ENCODE measurements at regions not wholly inside any gene's neighbourhood (a gene's known extent, or its start where the extent isn't known, plus 50 kb on each side); places are given as distances from the start of the nearest gene placed in this dataset.

DNA sequence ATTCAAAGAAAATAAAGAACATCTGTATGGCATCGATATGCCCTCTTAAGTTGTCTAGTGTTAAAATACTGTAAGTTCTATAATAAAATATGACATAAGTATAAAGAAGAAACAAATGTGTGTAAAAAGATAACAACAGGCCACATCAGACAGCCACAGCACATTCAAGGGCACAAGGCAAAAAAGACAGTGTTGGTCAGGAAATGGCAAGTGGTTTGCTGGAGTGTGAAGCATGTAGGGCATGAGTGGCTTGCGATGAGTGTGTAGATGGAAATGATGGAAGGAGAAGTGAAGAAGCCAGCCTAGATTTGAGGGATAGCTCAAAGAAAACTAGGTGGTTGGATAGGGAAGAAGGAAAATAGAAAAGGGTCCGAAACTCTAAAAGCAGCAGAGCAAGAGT lies 341.6 kb downstream of the CRPPA start:
- no peak for DNase-seq (ENCODE audit: low spot score)
- in situ Hi-C loops (cut with HindIII; ENCODE audit: low sequenced_read_pairs): no loop called here

- in situ Hi-C loops (cut with HindIII; ENCODE audit: low sequenced_read_pairs): no loop called here
- DNase-seq (ENCODE audit: low spot score): peak; percentile 79
These were observed 343.0 kb downstream of the CRPPA start for GRCh38 chr7:16078076-16078952.

- in situ Hi-C loops (cut with HindIII; ENCODE audit: low sequenced_read_pairs): no loop called here
- peak; percentile 68 for DNase-seq (ENCODE audit: low spot score)
These were observed 350.0 kb downstream of the CRPPA start for GRCh38 chr7:16071246-16071857.

DNA sequence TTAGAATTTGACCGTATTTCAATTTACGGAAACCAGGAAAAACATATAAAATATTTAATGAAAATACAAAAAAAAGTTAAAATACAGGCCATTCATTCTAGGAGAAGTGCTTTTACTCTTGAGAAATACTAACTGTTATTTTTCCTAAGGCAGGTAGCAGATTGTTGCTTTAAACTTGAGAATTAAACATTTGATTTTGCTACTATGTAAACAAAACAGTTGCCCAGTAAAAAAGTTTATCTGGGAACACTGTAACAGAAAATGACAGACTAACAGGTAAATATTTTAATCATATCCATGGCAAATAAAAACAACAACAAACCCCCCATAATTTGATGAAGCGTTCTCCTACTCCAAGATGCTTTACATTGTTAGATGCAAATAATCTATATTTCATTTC lies 350.5 kb downstream of the CRPPA start:
- no peak for DNase-seq (ENCODE audit: low spot score)
- in situ Hi-C loops (cut with HindIII; ENCODE audit: low sequenced_read_pairs): no loop called here

GRCh38 chr7:16069998-16070397 lies 351.3 kb downstream of the CRPPA start:
- in situ Hi-C loops (cut with HindIII; ENCODE audit: low sequenced_read_pairs): no loop called here
- no peak for DNase-seq (ENCODE audit: low spot score)

DNA sequence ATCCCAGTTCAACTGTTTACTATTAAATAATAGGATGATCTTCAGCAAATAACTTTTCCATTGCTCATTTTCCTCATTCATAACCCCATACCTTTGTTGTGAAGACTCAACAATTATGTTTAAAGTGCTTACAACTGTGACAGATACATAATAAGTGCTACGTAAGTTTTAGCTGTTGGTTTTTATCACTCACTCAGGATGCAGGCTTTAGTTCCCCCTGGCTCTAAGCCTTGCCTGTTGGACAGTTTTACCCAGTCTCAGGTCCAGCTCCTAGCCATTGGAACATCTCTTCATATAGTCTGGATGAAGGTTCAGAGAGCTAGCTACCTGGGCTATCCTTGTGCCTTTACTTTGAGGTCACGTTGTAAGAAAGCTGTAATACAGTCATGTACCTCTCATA lies 353.2 kb downstream of the CRPPA start:
- no peak for DNase-seq (ENCODE audit: low spot score)
- in situ Hi-C loops (cut with HindIII; ENCODE audit: low sequenced_read_pairs): no loop called here

DNA sequence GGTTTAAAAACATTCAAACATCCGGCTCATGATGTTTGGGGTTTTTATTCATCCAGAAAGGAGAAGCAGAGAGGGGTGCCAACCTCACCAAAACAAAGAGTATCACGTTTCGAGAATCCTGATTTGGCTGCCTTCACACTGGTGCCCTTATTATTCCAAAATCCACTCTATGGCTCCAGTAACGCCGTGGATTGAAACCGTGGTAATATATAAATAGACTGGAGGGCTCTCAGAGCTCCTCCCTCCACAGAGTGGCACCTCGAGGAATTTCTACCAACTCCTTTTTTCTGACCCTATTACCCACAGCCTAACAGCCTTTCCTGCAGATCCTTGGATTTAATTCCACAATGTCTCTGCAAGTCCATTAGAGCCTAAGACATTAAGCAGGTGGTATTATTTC lies 353.6 kb downstream of the CRPPA start:
- DNase-seq (ENCODE audit: low spot score): no peak
- in situ Hi-C loops (cut with HindIII; ENCODE audit: low sequenced_read_pairs): no loop called here

- no peak for DNase-seq (ENCODE audit: low spot score)
- in situ Hi-C loops (cut with HindIII; ENCODE audit: low sequenced_read_pairs): no loop called here
These were observed 354.4 kb downstream of the CRPPA start for GRCh38 chr7:16066805-16067459.

DNA sequence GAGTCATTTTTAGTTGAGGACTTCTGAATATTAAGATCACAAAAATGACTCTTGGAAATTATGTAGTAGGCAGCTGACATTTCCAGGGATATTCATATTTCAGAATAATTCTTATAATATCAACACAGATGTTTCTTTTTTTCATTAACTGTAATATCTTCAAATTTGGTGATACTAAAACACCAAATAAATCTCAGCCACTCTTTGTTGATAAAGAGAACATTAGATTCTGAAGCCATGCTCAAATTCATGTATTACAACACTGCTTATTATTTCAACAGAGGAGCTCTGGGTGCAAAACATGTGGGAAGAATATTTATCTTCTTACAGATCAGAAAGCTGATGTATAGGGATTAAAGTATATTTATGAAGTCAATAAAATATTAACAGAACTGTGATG lies 355.4 kb downstream of the CRPPA start:
- in situ Hi-C loops (cut with HindIII; ENCODE audit: low sequenced_read_pairs): no loop called here
- DNase-seq (ENCODE audit: low spot score): no peak

DNA sequence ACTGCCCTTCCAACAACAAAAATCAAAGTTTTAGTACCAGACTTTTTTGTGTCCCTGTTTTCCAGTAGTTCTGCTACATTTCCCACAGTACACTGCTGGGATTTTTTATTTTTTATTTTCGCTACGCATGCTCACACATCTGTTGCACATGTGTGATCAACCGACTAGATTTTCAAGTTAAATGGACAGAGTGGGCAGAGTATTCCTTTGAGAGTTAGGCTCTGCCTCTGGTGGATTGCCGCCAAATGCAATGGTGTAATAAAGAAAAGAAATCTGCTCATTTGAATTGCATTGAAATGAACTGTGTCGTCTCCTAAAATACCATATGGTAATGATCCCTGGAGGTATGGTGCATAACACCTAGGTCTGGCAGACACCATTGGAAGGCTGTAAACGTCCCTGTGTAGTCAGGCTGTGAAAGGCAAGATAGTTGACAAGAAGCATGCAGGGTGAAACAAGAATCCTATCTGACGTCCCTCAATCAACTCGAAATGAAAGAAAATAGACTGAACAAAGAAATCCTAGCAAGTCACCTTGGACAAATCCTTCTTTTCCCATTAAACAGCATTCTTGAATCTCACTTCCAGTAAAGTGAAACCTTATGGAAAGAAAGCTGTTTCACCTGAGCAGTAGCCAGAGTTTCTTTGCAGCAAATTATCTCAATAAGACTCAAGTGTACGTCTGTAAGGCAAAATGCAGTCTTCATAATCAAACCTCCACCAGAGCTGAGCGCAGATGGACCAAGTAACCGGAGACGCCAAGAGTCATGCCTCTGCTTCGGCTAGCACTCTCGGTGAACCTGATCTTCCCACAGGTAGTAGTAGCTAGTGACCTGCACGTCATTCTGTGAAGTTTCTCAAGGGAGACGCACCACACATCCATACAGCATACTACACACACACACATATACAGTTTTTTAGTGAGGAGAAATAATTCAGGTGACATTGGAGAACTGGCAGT lies 357.3 kb downstream of the CRPPA start:
- in situ Hi-C loops (cut with HindIII; ENCODE audit: low sequenced_read_pairs): no loop called here
- DNase-seq (ENCODE audit: low spot score): no peak

- in situ Hi-C loops (cut with HindIII; ENCODE audit: low sequenced_read_pairs): no loop called here
- no peak for DNase-seq (ENCODE audit: low spot score)
These were observed 358.1 kb downstream of the CRPPA start for GRCh38 chr7:16063221-16063620.

- in situ Hi-C loops (cut with HindIII; ENCODE audit: low sequenced_read_pairs): no loop called here
- no peak for DNase-seq (ENCODE audit: low spot score)
These were observed 359.1 kb downstream of the CRPPA start for GRCh38 chr7:16062269-16062668.

GRCh38 chr7:16061630-16062029 lies 359.7 kb downstream of the CRPPA start:
- in situ Hi-C loops (cut with HindIII; ENCODE audit: low sequenced_read_pairs): no loop called here
- no peak for DNase-seq (ENCODE audit: low spot score)

GRCh38 chr7:16061011-16061410 lies 360.3 kb downstream of the CRPPA start:
- DNase-seq (ENCODE audit: low spot score): no peak
- in situ Hi-C loops (cut with HindIII; ENCODE audit: low sequenced_read_pairs): no loop called here

GRCh38 chr7:16060502-16060901 lies 360.8 kb downstream of the CRPPA start:
- DNase-seq (ENCODE audit: low spot score): no peak
- in situ Hi-C loops (cut with HindIII; ENCODE audit: low sequenced_read_pairs): no loop called here

- in situ Hi-C loops (cut with HindIII; ENCODE audit: low sequenced_read_pairs): no loop called here
- no peak for DNase-seq (ENCODE audit: low spot score)
These were observed 365.9 kb downstream of the CRPPA start for GRCh38 chr7:16055263-16055976.

GRCh38 chr7:16051561-16052255 lies 365.2 kb upstream of the MEOX2 start:
- in situ Hi-C loops (cut with HindIII; ENCODE audit: low sequenced_read_pairs): no loop called here
- no peak for DNase-seq (ENCODE audit: low spot score)

GRCh38 chr7:16046041-16046440 lies 359.6 kb upstream of the MEOX2 start:
- no peak for DNase-seq (ENCODE audit: low spot score)
- in situ Hi-C loops (cut with HindIII; ENCODE audit: low sequenced_read_pairs): no loop called here

Data from G401 (cell line).